KBM-7 (cell line): ENCODE measurements at regions not wholly inside any gene's neighbourhood (a gene's known extent, or its start where the extent isn't known, plus 50 kb on each side); places are given as distances from the start of the nearest gene placed in this dataset.
"Not testable (repeated sequence)": the region's sequence is repeated elsewhere in the genome, so short reads cannot be mapped to it uniquely, and the experiment has no call there.

ENCODE experiments used
- DNase-seq: peaks from one replicate; pipeline ENCODE4 v3.0.0-alpha.2; 2015
- in situ Hi-C: fragments of 300-500 bp; cut with MboI; formaldehyde crosslinking; loops from 2 replicates; pipeline ENCODE4 v1.14.3; 2020; ENCODE audit warnings: low sequenced_read_pairs, low pct_unique_long_range_greater_than_20kb, mixed read lengths

DNA sequence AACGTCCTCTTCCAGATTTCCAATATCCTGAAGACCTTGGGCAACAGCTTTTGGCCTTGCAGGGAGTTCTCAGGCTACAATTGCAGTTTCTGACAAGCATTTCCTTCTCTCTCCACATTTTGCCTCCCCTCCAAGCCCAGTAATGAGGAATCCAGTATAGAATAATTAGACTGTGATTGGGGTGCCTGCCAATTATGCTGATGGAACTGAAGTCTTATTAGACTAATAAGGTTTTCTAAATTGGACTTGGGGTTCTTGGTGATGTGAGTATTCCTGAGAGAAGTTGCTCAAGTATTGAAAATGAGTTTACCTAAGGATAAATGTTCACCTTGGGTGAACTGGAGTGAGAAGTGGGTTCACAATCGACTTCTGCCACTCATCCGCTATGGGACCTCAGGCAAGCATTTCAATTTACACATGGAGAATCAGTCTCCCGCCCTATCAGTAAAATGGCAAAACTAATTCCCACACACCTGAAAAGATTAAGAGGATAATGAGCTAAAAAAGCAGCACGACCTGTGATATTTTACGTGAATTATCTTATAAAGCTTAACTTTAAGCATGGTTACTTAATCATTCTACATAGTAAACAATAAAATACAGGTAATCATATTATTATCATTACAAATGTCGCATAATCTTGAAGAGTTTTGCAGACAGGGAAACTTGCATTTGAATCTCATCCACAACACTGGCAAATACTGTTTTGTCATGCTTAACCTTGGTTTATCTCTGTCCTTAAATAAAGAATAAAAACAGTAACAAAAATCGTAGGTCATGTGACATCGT is 628.0 kb downstream of the TMEM114 start:
- no peak for DNase-seq
- in situ Hi-C loops: no loop called here

DNA sequence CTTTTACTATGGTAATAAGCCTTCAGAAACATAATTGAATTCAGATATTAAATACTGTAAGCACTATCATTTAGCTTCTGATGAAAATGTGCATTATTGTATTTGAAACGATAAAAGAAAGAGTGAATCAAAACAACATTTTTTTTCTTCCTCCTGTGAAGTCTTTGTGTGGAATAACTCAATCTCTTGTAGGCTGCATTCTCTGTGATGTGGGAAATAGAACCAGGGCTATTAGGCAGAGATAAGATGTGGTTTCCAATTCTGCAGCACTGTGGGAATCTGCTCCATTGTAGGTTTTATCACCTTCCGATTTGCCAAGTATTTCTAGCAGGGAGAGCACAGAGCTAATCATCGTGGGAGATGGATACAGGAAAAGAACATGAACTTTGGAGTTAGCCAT is 624.5 kb downstream of the RBFOX1 start:
- in situ Hi-C loops: no loop called here
- DNase-seq: no peak

DNA sequence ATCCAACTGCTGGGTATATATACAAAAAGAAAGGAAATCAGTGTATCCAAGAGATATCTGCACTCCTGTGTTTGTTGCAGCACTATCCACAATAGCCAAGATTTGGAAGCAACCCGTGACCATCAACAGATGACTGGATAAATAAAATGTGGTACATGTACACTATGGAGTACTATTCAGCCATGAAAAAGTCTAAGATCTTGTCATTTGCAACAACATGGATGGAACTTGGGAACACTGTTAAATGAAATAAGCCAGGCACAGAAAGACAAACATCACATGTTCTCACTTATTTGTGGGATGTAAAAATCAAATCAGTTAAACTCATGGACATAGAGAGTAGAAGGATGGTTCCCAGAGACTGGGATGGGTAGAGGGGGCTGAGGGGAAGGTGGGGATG is 620.7 kb downstream of the RBFOX1 start:
- DNase-seq: no peak
- in situ Hi-C loops: no loop called here

- DNase-seq: no peak
- in situ Hi-C loops: no loop called here
These were observed 613.5 kb downstream of the RBFOX1 start for GRCh38 chr16:7946142-7946541.

DNA sequence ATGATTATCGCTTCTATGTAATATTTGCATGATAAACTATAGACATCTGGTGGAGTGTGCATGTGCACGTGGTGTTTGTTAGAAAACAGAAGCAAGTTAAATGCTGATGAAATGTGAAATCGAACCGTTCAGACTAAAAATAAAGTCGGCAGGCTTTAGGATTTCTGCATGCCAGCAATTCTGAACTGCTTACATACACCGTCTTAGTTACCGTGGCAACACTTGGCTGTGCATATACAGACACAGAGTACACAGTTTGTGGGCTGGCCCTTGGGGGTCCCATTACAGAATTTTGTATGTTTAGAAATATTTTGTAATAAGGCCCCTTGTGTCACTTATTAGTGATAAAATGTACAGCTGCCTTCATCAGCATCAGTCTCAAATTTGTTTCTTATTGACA is 605.5 kb downstream of the RBFOX1 start:
- DNase-seq: no peak
- in situ Hi-C loops: no loop called here

GRCh38 chr16:7921345-7921744 is 588.7 kb downstream of the RBFOX1 start:
- DNase-seq: no peak
- in situ Hi-C loops: no loop called here

GRCh38 chr16:7919782-7920181 is 587.1 kb downstream of the RBFOX1 start:
- in situ Hi-C loops: no loop called here
- no peak for DNase-seq

DNA sequence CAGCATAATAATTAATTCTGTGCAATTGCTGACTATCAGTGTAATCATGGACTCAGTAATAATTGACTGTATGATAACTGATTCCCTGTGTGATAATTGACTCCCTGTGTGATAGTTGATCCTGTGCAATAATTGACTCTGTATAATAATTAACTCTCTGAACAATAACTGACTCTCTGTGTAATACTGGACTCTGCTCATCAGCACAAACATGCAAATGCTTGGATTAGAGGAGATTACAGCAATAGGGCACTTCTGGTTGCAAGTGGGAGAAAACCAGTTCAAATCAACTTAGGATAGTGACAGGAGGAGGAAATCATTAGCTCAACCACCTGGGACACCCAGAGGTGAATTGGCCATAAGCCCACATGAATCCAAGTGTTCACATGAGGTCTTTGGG is 582.1 kb downstream of the RBFOX1 start:
- no peak for DNase-seq
- in situ Hi-C loops: no loop called here

DNA sequence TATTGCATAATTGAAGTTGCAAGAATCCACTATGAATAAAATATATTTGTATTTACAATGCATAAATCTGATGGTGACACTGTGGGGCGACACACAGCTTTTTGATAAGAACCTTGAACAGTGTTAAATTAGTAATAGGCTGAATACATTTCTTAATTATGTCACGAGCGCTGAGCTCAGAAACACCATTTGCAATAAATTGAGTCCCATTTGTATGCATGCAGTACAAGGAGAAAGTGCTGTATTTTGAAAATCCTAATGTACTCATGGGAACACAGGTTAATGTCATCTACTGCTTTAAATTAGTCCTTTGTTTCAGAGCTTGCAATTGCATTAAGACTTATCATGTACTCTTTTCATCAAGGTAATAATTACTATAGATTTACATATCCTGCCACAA is 579.5 kb downstream of the RBFOX1 start:
- in situ Hi-C loops: no loop called here

GRCh38 chr16:7910116-7910515 is 577.5 kb downstream of the RBFOX1 start:
- in situ Hi-C loops: no loop called here
- no peak for DNase-seq

More for the DNA sequence above, 579.5 kb downstream of the RBFOX1 start:
- DNase-seq: no peak

- in situ Hi-C loops: no loop called here
- no peak for DNase-seq
These were observed 555.8 kb downstream of the RBFOX1 start for GRCh38 chr16:7888411-7888810.

- in situ Hi-C loops: no loop called here
- DNase-seq: no peak
These were observed 554.7 kb downstream of the RBFOX1 start for GRCh38 chr16:7887316-7887715.

GRCh38 chr16:7871979-7872378 is 539.3 kb downstream of the RBFOX1 start:
- in situ Hi-C loops: no loop called here
- DNase-seq: no peak

DNA sequence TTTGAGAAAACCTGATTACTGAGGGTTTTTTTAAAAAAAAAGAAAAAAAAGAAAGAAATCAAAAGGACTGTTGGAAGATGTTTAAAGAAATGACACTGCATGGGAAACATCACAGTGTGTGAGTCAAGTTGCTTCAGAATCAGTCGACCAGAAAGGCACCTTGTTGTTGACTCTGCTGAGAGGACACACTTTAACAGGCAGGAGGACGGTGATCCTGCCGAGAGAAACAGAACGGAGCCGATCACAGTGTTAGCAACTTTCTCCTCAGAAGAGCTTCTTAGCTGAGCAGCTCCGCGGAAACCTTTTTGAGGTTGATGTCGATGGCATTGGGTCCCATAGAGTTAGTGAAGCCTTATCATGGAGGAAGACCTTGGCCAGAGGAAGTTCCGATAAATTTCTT is 538.7 kb downstream of the RBFOX1 start:
- no peak for DNase-seq
- in situ Hi-C loops: no loop called here

DNA sequence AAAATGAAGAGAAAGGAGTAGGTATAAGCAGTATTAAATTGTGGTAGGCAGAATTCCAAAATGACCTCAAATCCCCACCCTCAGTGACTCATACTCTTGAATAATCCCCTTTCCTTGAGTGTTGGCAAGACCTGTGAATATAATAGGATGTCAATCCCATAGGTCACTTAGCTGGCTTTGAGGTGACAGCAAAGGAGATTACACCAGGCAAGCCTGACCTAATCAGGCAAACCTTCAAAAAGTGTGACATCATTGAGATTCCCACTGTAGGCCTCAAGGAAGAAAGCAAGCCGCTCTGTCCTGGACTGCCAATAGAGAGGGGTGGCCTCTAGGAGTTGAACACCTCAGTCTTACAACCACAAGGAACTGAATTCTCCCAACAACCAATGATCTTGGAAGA is 535.2 kb downstream of the RBFOX1 start:
- no peak for DNase-seq
- in situ Hi-C loops: no loop called here

GRCh38 chr16:7866144-7866543 is 533.5 kb downstream of the RBFOX1 start:
- in situ Hi-C loops: no loop called here

GRCh38 chr16:7865393-7865792 is 532.7 kb downstream of the RBFOX1 start:
- in situ Hi-C loops: not testable (repeated sequence)

More at GRCh38 chr16:7866144-7866543, 533.5 kb downstream of the RBFOX1 start:
- DNase-seq: no peak

DNA sequence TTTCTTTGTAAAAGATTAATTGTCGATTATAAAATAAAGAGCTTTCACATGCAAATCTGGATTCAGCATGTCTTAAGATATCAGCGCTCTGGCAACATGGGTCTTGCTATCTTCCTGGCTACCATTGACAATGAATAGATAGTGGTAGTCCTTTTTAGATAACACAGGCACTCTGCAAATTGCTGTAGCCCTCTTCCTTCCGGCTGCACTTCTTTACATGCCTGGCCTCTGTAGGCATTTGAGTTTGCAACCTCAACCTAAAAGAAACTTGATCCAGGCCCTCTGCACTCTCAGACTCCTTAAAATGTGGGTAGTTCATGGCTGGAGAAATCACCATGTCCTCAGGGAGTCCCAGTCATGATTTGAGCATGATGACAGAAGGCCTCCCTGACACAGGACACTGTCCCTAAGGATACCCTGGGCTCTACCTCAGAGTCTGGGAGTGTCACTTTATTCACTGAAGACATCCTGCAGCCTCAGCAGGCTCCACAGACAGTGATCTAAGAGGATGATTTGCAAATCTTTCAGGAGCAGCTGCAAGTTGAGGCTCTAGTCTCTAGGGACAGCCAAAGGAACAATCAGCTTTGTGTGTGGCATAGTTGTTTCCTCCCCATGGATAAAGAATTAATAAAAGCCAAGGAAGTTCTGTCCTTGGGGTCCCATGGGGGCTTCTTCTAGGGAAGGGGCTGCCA is 529.4 kb downstream of the RBFOX1 start:
- in situ Hi-C loops: no loop called here
- no peak for DNase-seq

More at GRCh38 chr16:7865393-7865792, 532.7 kb downstream of the RBFOX1 start:
- DNase-seq: not testable (repeated sequence)

- in situ Hi-C loops: no loop called here
- DNase-seq: no peak
These were observed 520.6 kb downstream of the RBFOX1 start for GRCh38 chr16:7853197-7853596.

GRCh38 chr16:7849841-7850240 is 517.2 kb downstream of the RBFOX1 start:
- DNase-seq: no peak
- in situ Hi-C loops: no loop called here

GRCh38 chr16:7843261-7843660 is 510.6 kb downstream of the RBFOX1 start:
- no peak for DNase-seq
- in situ Hi-C loops: no loop called here
